H1 (cell line): ENCODE measurements at regions not wholly inside any gene's neighbourhood (a gene's known extent, or its start where the extent isn't known, plus 50 kb on each side); places are given as distances from the start of the nearest gene placed in this dataset.

Experiments used
- CTCF ChIA-PET: fragments of 300-600 bp; sonication (Branson Sonifier 250); formaldehyde crosslinking; loops from one replicate; lab custom pipeline; 2021; ENCODE audit not compliant: partially characterized antibody; lab: Charles Lee
- POLR2A ChIA-PET: fragments of 300-600 bp; sonication (Branson Sonifier 250); formaldehyde crosslinking; loops from one replicate; lab custom pipeline; 2021; ENCODE audit warnings: inconsistent platforms; ENCODE audit not compliant: partially characterized antibody; lab: Charles Lee
- DNase-seq, 2 experiments: peaks; one replicate each; pipeline versions ENCODE4 v3.0.0 to v3.0.0-alpha.2; 2010 to 2022; ENCODE audit warnings: low spot score in 2 of 2, low read depth in 1 of 2, mixed read lengths in 1 of 2
- FAIRE-seq: peaks from 2 replicates; lab custom pipeline; 2011; peaks lifted over from hg19 to GRCh38; lab: Jason Lieb, UNC
- H2AFZ ChIP-seq: 2 replicates; pipeline ENCODE4 v1.8.1; 2012; ENCODE audit warnings: low read length, inconsistent platforms
- H2AK5ac ChIP-seq: 2 replicates; pipeline ENCODE4 v1.6.1; 2013; ENCODE audit warnings: low read depth, low read length
- H2BK120ac ChIP-seq: replicated peaks from 2 replicates; pipeline ENCODE3; 2013; ENCODE audit warnings: low read depth, low read length, inconsistent platforms
- H2BK12ac ChIP-seq: 2 replicates; pipeline ENCODE4 v1.6.1; 2013; ENCODE audit warnings: low read depth, low read length
- H2BK15ac ChIP-seq: 2 replicates; pipeline ENCODE4 v1.6.1; 2013; ENCODE audit warnings: low read length
- H2BK20ac ChIP-seq: 2 replicates; pipeline ENCODE4 v1.6.1; 2013; ENCODE audit warnings: low read length
- H2BK5ac ChIP-seq: 2 replicates; pipeline ENCODE4 v1.6.1; 2013; ENCODE audit warnings: low read depth, low read length
- H3K14ac ChIP-seq: 2 replicates; pipeline ENCODE4 v1.6.1; 2013; ENCODE audit warnings: inconsistent platforms; ENCODE audit not compliant: insufficient read length
- H3K18ac ChIP-seq: 2 replicates; pipeline ENCODE4 v1.6.1; 2013; ENCODE audit warnings: low read length; ENCODE audit errors: extremely low read depth
- H3K23ac ChIP-seq: 2 replicates; pipeline ENCODE4 v1.6.1; 2013; ENCODE audit warnings: inconsistent platforms; ENCODE audit not compliant: insufficient read length
- H3K23me2 ChIP-seq: 2 replicates; pipeline ENCODE4 v1.6.1; 2013; ENCODE audit warnings: low read depth, low read length
- H3K27ac ChIP-seq: 2 replicates; pipeline ENCODE4 v1.6.1; 2011; ENCODE audit warnings: low read depth, low read length, inconsistent platforms
- H3K27me3 ChIP-seq, 4 experiments: replicated peaks in 1 of 4; 1 replicate in 1 of 4; 2 replicates in 3 of 4; pipeline versions ENCODE4 v1.6.1 to v1.8.1; 2011 to 2013; ENCODE audit warnings: low read length in 3 of 4, mild to moderate bottlenecking in 3 of 4, inconsistent platforms in 2 of 4, mixed read lengths in 2 of 4, moderate library complexity in 1 of 4; ENCODE audit not compliant: control insufficient read depth in 3 of 4, insufficient read depth in 3 of 4; ENCODE audit errors: extremely low read depth in 1 of 4
- H3K36me3 ChIP-seq, 4 experiments: 2 replicates each; pipeline versions ENCODE4 v1.6.1 to v1.8.1; 2011 to 2013; ENCODE audit warnings: mild to moderate bottlenecking in 4 of 4, low read length in 3 of 4, moderate library complexity in 2 of 4, control low read depth in 1 of 4, inconsistent platforms in 1 of 4; ENCODE audit not compliant: insufficient read depth in 4 of 4, control insufficient read depth in 2 of 4
- H3K4ac ChIP-seq: replicated peaks from 2 replicates; pipeline ENCODE3; 2013; ENCODE audit warnings: low read length, low read depth, mixed read lengths, inconsistent platforms; ENCODE audit not compliant: insufficient read length
- H3K4me1 ChIP-seq, 4 experiments: replicated peaks in 1 of 4; 1 replicate in 1 of 4; 2 replicates in 3 of 4; pipeline versions ENCODE4 v1.6.1 to v1.8.1; 2011 to 2013; ENCODE audit warnings: low read length in 3 of 4, inconsistent platforms in 2 of 4, mixed read lengths in 1 of 4; ENCODE audit not compliant: insufficient read depth in 4 of 4, control insufficient read depth in 3 of 4
- H3K4me2 ChIP-seq, 2 experiments: 2 replicates each; pipeline versions ENCODE4 v1.6.1 to v1.8.1; 2011 to 2013; ENCODE audit warnings: low read depth in 2 of 2, low read length in 2 of 2, control low read depth in 1 of 2, inconsistent platforms in 1 of 2, mild to moderate bottlenecking in 1 of 2; ENCODE audit not compliant: insufficient read depth in 1 of 2
- H3K4me3 ChIP-seq, 4 experiments: fragments of 200-600, 300-600 bp in 1 of 4; sonication (generic), shearing (Covaris generic), sonication (Bioruptor Twin) in 1 of 4; 2 replicates each; pipeline versions ENCODE4 v1.5.1 to v1.8.1; 2011 to 2016; ENCODE audit warnings: low read length in 4 of 4, low read depth in 3 of 4, control low read depth in 2 of 4, inconsistent platforms in 2 of 4, mild to moderate bottlenecking in 2 of 4, mixed read lengths in 1 of 4, moderate library complexity in 1 of 4; ENCODE audit not compliant: insufficient read depth in 2 of 4; ENCODE audit errors: extremely low read depth in 1 of 4
- H3K56ac ChIP-seq: replicated peaks from 2 replicates; pipeline ENCODE3; 2013; ENCODE audit warnings: low read depth, mild to moderate bottlenecking, mixed read lengths, low read length, inconsistent platforms; ENCODE audit not compliant: insufficient read length
- H3K79me1 ChIP-seq: 2 replicates; pipeline ENCODE4 v1.6.1; 2013; ENCODE audit warnings: low read depth, low read length, control low read depth
- H3K79me2 ChIP-seq, 2 experiments: 2 replicates each; pipeline versions ENCODE4 v1.6.1 to v1.8.1; 2012 to 2013; ENCODE audit warnings: low read length in 2 of 2, mild to moderate bottlenecking in 2 of 2, inconsistent platforms in 1 of 2; ENCODE audit not compliant: insufficient read depth in 2 of 2, control insufficient read depth in 1 of 2
- H3K9ac ChIP-seq, 4 experiments: replicated peaks in 1 of 4; 1 replicate in 1 of 4; 2 replicates in 3 of 4; pipeline versions ENCODE4 v1.6.1 to v1.8.1; 2011 to 2013; ENCODE audit warnings: low read depth in 3 of 4, low read length in 3 of 4, control low read depth in 2 of 4, mild to moderate bottlenecking in 2 of 4, moderate library complexity in 2 of 4, inconsistent platforms in 1 of 4; ENCODE audit errors: extremely low read depth in 1 of 4
- H3K9me3 ChIP-seq, 2 experiments: 2 replicates each; pipeline versions ENCODE4 v1.6.1 to v1.8.1; 2012 to 2013; ENCODE audit warnings: mild to moderate bottlenecking in 2 of 2, moderate library complexity in 2 of 2, control low read depth in 1 of 2, inconsistent platforms in 1 of 2, low read depth in 1 of 2, low read length in 1 of 2, mixed read lengths in 1 of 2; ENCODE audit not compliant: insufficient read depth in 2 of 2
- H4K20me1 ChIP-seq, 2 experiments: replicated peaks in 1 of 2; 2 replicates each; pipeline versions ENCODE3 to v1.8.1; 2011 to 2013; ENCODE audit warnings: inconsistent platforms in 2 of 2, low read length in 2 of 2, mild to moderate bottlenecking in 1 of 2; ENCODE audit not compliant: insufficient read depth in 2 of 2, control insufficient read depth in 1 of 2
- H4K5ac ChIP-seq: 2 replicates; pipeline ENCODE4 v1.6.1; 2013; ENCODE audit warnings: low read length, low read depth, mixed read lengths, inconsistent platforms; ENCODE audit not compliant: insufficient read length
- H4K8ac ChIP-seq: 2 replicates; pipeline ENCODE4 v1.8.0; 2013; ENCODE audit warnings: mild to moderate bottlenecking, moderate library complexity, low read length, inconsistent platforms; ENCODE audit not compliant: insufficient read depth; ENCODE audit errors: extremely low read depth
- H4K91ac ChIP-seq: replicated peaks from 2 replicates; pipeline ENCODE3; 2013; ENCODE audit warnings: low read length, mixed read lengths, inconsistent platforms; ENCODE audit not compliant: insufficient read length
- CTCF ChIP-seq, 3 experiments: IDR thresholded peaks; 1 replicate in 2 of 3; 2 replicates in 1 of 3; pipeline versions ENCODE4 v1.5.1 to v1.6.1; 2011; ENCODE audit warnings: low read length in 3 of 3, mild to moderate bottlenecking in 3 of 3, inconsistent platforms in 2 of 3, low read depth in 1 of 3, moderate library complexity in 1 of 3; ENCODE audit not compliant: insufficient read depth in 1 of 3; ENCODE audit errors: control extremely low read depth in 1 of 3
- RXRA ChIP-seq: IDR thresholded peaks from 2 replicates; pipeline ENCODE4 v1.6.1; 2011; ENCODE audit warnings: low read depth, mild to moderate bottlenecking, low read length, moderate library complexity; ENCODE audit not compliant: insufficient read depth
- WGBS, 2 experiments: shearing (Covaris generic) in 1 of 2; methylation state at CpG; one replicate each; pipeline versions ENCODE4 v1.1.6 to v1.1.7; 2013 to 2015; ENCODE audit warnings: low lambda C conversion rate in 2 of 2, mixed read lengths in 2 of 2, inconsistent platforms in 1 of 2, low coverage in 1 of 2, missing lambda C conversion rate in 1 of 2; ENCODE audit not compliant: insufficient replicate concordance in 2 of 2, insufficient coverage in 1 of 2, insufficient read length in 1 of 2; ENCODE audit errors: extremely low coverage in 1 of 2, missing lambda C conversion rate in 1 of 2; 5-methylcytosine and 5-hydroxymethylcytosine counted together

GRCh38 chr18:75654386-75654785 is 226.9 kb upstream of the SMIM21 start:
- Histone ChIP-seq H3K79me1 (no peaks in the 10 kb centered on the region), H3K14ac (no peak overlapping the region), H4K5ac (no peak overlapping the region), H2AK5ac (no peak overlapping the region; the same call in 1 of the 2 replicates), H3K4me3 (no peak overlapping the region), H3K56ac (no peak overlapping the region), H4K20me1 (no peaks in the 10 kb centered on the region), H2BK120ac (no peak overlapping the region), H3K4me2 (no peak overlapping the region), H3K9me3 (no peaks in the 10 kb centered on the region), H2BK5ac (no peak overlapping the region), H3K27ac (no peak overlapping the region), H2BK12ac (no peak overlapping the region), H3K4me1 (peaks cover 0 to 9% (median 4%) of the 10 kb centered on the region in 4 experiments; a peak in 4 of 7 replicates), H3K23me2 (no peaks in the 10 kb centered on the region), H2AFZ (no peak overlapping the region), H3K79me2 (no peaks in the 10 kb centered on the region), H3K18ac (no peak overlapping the region), H2BK15ac (no peak overlapping the region), H4K8ac (no peak overlapping the region), H4K91ac (no peak overlapping the region), H2BK20ac (peak overlapping the region; percentile 19; the same call in 1 of the 2 replicates), H3K4ac (no peak overlapping the region), H3K9ac (no peak overlapping the region), H3K27me3 (no peaks in the 10 kb centered on the region), H3K36me3 (no peaks in the 10 kb centered on the region), H3K23ac (no peak overlapping the region)
- ChIA-PET POLR2A (no interaction called here), CTCF (interaction anchor here (0.5 to 0.6 kb wide), 2 partner anchors 72 to 613 kb away, joined by 3 read pairs; no protein-coding TSS in a partner anchor)
- WGBS, 2 experiments: 96% methylated on average over 6 of the region's 6 CpGs; no CpG with 5 or more reads in 1 of the 2 experiments
- DNase-seq (no peak), FAIRE-seq (no peak)
- TF ChIP-seq CTCF (IDR thresholded peaks at IDR 0.05; ENCODE audit: control extremely low read depth in 1 of 3, insufficient read depth in 1 of 3, low read depth in 1 of 3, low read length in 3 of 3): 0 out of 4 replicates have a peak, but pooled peaks of 1 of the 3 experiments have one; percentile 2
- no peak for TF ChIP-seq RXRA
